Endothelial cell (in vitro differentiated cells): ENCODE measurements at regions not wholly inside any gene's neighbourhood (a gene's known extent, or its start where the extent isn't known, plus 50 kb on each side); places are given as distances from the start of the nearest gene placed in this dataset.

Experiments used
- DNase-seq: peaks from one replicate; pipeline ENCODE4 v3.0.0; 2021; ENCODE audit warnings: low spot score
- H3K27ac Mint-ChIP-seq: one replicate; pipeline ENCODE4 v1.8.0; 2021; ENCODE audit warnings: mixed read lengths, inconsistent platforms; ENCODE audit not compliant: unreplicated experiment
- H3K27me3 Mint-ChIP-seq: one replicate; pipeline ENCODE4 v1.8.0; 2021; ENCODE audit warnings: mild to moderate bottlenecking, moderate library complexity, mixed read lengths, inconsistent platforms; ENCODE audit not compliant: unreplicated experiment
- H3K36me3 Mint-ChIP-seq: one replicate; pipeline ENCODE4 v1.8.0; 2021; ENCODE audit warnings: mild to moderate bottlenecking, low read depth, mixed read lengths, inconsistent platforms; ENCODE audit not compliant: unreplicated experiment
- H3K4me1 Mint-ChIP-seq: one replicate; pipeline ENCODE4 v1.8.0; 2021; ENCODE audit warnings: mild to moderate bottlenecking, mixed read lengths, inconsistent platforms; ENCODE audit not compliant: unreplicated experiment
- H3K4me3 Mint-ChIP-seq: one replicate; pipeline ENCODE4 v1.8.0; 2021; ENCODE audit warnings: mild to moderate bottlenecking, mixed read lengths, inconsistent platforms; ENCODE audit not compliant: unreplicated experiment
- H3K9me3 Mint-ChIP-seq: one replicate; pipeline ENCODE4 v1.8.0; 2021; ENCODE audit warnings: mixed read lengths, inconsistent platforms; ENCODE audit not compliant: unreplicated experiment
- TF ChIP-seq, protein P1 (sequence below): fragments of 200-600 bp; sonication (generic); IDR thresholded peaks from one replicate; pipeline ENCODE4 v1.5.0; 2021; ENCODE audit warnings: antibody characterized with exemption; ENCODE audit not compliant: unreplicated experiment

DNA sequence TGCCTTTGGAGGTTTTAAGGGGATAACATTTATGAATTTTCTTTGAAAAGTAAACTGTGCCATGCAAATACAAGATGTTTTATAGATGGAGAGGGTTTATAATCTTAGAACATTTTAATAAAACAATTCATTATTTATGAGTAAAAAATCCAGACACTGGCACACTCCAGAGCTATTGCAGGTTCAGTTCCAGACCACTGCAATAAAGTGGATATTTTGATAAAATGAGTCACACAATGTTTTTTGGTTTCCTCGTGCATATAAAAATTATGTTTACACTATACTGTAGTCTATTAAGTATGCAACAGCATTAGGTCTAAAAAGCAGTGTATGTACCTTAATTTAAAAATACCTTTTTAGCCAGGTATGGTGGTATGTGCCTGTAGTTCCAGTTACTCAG is 146.2 kb upstream of the ZBED5 start:
- Mint-ChIP-seq H3K36me3 (no peaks in the 10 kb centered on the region), H3K27me3 (peaks cover 3% of the 10 kb centered on the region), H3K27ac (no peak overlapping the region), H3K9me3 (no peaks in the 10 kb centered on the region), H3K4me3 (no peak overlapping the region), H3K4me1 (peaks cover 10% of the 10 kb centered on the region)
- TF ChIP-seq, protein P1, sequence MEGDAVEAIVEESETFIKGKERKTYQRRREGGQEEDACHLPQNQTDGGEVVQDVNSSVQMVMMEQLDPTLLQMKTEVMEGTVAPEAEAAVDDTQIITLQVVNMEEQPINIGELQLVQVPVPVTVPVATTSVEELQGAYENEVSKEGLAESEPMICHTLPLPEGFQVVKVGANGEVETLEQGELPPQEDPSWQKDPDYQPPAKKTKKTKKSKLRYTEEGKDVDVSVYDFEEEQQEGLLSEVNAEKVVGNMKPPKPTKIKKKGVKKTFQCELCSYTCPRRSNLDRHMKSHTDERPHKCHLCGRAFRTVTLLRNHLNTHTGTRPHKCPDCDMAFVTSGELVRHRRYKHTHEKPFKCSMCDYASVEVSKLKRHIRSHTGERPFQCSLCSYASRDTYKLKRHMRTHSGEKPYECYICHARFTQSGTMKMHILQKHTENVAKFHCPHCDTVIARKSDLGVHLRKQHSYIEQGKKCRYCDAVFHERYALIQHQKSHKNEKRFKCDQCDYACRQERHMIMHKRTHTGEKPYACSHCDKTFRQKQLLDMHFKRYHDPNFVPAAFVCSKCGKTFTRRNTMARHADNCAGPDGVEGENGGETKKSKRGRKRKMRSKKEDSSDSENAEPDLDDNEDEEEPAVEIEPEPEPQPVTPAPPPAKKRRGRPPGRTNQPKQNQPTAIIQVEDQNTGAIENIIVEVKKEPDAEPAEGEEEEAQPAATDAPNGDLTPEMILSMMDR = no peak
- no peak for DNase-seq

DNA sequence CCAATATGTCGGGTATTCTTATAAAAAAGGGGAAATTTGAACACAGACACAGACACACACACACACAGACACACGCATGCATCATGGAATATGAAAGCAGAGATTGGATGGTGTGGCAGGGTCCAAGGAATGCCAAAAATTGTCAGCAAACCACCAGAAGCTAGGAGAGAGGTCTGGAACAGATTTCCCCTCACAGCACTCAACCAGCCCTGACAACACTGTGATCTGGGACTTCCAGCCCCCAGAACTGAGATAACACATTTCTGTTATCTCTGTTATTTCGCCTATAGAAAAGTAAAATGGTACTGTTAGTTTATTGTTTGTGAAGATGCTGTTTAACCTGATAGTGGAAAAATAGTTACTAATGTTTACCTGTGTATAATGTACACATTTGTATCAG is 145.4 kb upstream of the ZBED5 start:
- DNase-seq = no peak
- H3K27me3 Mint-ChIP-seq = peaks cover 3% of the 10 kb centered on the region
- no peak overlapping the region for H3K4me3 Mint-ChIP-seq
- no peak overlapping the region for H3K27ac Mint-ChIP-seq
- H3K9me3 Mint-ChIP-seq = no peaks in the 10 kb centered on the region
- H3K4me1 Mint-ChIP-seq = peaks cover 6% of the 10 kb centered on the region
- no peaks in the 10 kb centered on the region for H3K36me3 Mint-ChIP-seq
- TF ChIP-seq, protein P1 = no peak

DNA sequence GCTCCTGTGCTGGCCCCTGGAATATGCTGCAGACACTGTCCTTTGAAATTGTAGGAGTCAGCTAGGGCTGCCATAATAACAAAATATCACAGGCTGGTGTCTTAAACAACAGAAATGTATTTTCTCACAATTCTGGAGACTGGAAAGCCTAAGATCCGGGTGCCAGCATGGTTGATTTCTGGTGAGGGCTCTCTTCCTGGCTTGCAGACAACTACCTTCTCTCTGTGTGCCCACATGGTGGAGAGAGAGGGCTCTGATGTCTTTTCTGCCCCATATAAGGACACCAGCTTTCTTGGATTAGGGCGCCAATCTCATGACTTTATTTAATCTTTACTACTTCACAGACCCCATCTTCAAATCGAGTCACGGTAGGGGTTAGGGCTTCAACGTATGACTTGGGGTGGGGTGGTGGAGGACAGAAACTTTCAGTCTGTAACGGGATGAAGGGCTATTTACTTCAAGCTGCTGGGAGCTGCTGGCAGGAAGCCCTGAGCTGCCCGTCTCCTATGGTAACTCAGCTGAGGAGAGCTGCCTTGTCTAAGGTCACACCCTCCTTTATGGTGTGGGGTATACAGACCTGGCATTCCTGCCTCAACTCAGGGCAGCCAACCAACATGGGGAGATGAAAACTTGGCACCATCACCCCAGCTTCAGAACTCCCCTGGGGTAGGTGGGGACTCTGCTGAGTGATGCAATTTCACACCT is 142.9 kb upstream of the ZBED5 start:
- no peak for DNase-seq
- H3K27me3 Mint-ChIP-seq = peaks cover 3% of the 10 kb centered on the region
- TF ChIP-seq, protein P1 = no peak
- H3K36me3 Mint-ChIP-seq = no peaks in the 10 kb centered on the region
- H3K4me1 Mint-ChIP-seq = peaks cover 6% of the 10 kb centered on the region
- no peaks in the 10 kb centered on the region for H3K9me3 Mint-ChIP-seq
- no peak overlapping the region for H3K27ac Mint-ChIP-seq
- H3K4me3 Mint-ChIP-seq = no peak overlapping the region

DNA sequence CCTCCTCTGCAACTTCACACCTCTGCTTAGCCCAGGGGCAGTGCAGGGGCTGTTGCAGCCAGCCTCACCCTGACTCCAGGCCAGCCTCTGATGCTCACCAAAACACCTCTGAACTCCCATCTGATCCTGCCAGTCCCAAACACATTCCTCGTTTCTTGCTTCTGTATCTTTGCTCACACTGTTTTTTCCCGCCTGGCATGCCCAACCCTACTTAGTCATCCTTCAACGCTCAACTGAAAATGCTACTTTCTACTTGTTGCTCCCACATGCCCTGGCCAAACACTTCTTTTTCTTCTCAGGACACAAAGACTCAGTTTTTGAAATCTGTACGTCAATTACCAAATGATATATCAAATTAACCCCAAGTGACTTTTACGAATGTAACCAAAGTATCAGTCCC is 140.8 kb upstream of the ZBED5 start:
- Mint-ChIP-seq H3K27me3 (peaks cover 3% of the 10 kb centered on the region), H3K4me1 (peaks cover 6% of the 10 kb centered on the region), H3K9me3 (no peaks in the 10 kb centered on the region), H3K4me3 (no peak overlapping the region), H3K27ac (no peak overlapping the region), H3K36me3 (no peaks in the 10 kb centered on the region)
- TF ChIP-seq, protein P1 = no peak
- DNase-seq = no peak

DNA sequence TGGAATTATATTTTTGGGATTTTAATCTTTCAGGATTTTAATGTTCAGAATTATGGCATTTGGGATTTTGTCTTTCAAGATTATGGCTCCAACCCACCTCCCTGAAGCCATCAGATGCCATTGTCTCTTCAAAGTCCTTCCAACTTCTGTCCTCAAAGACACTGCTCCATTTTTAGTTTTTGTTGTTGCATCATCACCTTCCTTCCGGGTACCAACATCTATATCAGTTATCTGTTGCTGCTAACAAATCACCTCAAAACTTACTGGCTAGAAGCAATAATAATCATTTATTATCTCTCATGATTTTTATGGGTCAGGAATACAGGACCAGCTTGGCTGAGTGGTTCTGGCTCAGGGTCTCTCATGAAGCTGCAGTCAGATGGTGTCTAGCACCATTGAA is 138.8 kb upstream of the ZBED5 start:
- Mint-ChIP-seq H3K9me3 (no peaks in the 10 kb centered on the region), H3K27me3 (peaks cover 3% of the 10 kb centered on the region), H3K4me1 (peaks cover 6% of the 10 kb centered on the region), H3K27ac (no peak overlapping the region), H3K4me3 (no peak overlapping the region), H3K36me3 (no peaks in the 10 kb centered on the region)
- TF ChIP-seq, protein P1 = no peak
- DNase-seq = no peak
